HG03442 (cell line): ENCODE measurements at regions not wholly inside any gene's neighbourhood (a gene's known extent, or its start where the extent isn't known, plus 50 kb on each side); places are given as distances from the start of the nearest gene placed in this dataset.

Source experiments
- ATAC-seq: cut with Tn5 transposase; IDR thresholded peaks from one replicate; pipeline ENCODE4 v1.9.1; 2021; ENCODE audit warnings: mild to moderate bottlenecking, moderate library complexity; ENCODE audit not compliant: unreplicated experiment

DNA sequence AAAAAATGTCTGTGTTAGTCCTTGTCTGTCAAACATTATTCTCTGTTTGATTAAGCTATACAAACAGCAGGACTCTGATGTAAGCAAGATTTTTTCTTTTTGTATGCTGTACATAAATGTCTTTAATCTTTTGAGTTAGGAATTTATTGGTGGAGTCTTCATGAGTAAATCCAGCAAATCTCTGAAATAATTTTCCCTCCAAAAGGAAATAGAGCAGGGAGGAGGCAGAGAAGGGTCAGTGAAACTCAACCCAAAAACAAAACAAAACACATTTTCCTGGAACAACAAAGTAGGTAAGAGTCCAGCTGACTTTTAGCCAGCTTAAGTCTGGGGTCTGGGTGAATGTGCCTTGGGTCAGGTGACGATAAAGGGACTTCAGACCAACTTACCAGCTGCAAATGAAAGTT is 113.7 kb downstream of the FOXA2 start:
- no peak for ATAC-seq

- ATAC-seq: no peak
Observed at GRCh38 chr20:22466447-22467171, 117.8 kb downstream of the FOXA2 start.

DNA sequence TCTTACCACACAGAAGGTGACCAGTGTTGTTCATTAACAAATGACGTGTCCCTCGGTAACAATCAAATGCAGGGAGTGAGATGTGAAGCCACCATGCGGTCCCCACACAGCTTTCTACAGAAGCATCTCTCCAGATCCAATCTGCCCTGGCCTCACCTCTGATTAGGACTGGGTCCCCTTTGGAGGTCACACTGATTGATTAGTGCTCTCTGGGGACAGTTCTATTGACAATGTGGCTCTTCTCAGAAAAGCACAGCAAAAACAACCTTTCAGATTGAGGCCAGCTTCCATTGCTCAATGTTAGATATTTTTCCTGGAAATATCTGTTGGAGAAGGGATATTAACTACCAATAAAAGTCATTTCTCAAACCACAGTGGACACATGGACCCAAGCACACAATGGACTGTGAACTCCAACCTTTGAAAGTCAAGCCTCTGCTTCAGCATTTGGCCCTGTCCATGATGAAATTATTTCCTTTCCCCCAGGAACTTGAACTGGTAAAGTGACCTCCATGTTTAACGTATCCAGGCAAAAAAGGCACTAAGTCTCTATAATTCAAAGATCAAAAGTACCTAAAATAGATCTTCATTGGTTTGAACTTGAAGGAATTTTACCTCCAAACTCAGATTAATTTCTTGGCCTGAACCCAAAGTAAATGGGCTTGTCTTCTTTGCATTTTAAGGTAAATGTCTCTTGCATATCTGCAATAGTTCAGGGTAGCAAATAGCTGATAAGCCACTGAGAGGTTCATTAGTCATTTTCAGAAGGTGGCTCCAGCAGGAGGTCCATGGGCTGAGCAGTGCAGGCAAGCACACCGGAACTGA is 118.5 kb downstream of the FOXA2 start:
- ATAC-seq: no peak

DNA sequence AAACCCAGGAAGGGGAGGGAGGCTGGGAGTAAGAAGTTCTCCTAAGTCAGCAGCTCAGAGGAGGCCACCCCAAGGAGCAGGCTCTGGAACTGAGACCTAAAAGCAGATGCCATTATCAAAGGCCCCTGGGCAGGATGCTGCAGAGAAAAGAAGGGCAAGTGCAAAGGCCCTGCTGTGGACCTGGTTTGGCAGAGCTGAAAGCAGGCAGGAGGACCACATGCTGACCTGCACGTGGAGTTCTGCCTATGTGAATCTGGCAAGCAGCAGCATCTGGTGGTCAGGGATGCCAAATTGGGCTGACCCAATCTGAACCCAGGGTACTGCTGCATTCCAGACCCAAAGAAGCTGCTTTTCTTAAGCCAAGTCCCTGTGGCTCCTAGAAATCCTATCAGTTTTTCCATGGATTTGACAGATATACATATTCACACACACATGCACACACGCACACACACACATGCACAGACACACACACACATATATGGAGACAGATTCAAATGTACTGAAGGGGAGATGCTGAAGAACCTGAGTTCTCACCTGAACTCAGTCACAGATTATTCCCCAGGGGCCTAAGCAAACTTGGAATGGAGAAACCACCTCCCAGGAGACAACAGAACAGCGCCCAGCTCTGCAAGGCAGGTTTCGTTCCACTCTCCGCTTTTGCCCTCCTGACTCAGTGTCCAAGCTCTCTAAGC is 119.9 kb downstream of the FOXA2 start:
- ATAC-seq: no peak

- ATAC-seq: no peak
Observed at GRCh38 chr20:22462975-22463914, 121.1 kb downstream of the FOXA2 start.

GRCh38 chr20:22460803-22461202 is 123.6 kb downstream of the FOXA2 start:
- ATAC-seq: no peak

DNA sequence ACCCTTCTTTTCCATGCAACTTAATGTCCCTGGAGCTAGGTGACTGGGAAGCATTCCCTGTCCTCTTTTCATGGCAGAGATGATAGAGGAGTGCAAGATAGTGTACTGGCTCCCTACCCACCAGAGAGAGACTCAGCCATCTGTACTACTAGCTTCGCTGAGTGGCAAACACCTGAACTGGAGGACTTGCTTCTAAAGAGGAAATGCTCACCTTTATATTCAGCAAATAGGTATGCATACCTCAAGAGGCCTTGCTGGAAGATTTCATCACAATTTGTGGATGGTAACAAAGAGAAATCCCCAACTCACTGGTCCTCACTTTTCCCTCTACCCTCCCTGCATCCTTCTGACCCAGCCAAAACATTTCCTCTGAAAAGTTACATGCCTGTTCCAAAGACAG is 124.1 kb downstream of the FOXA2 start:
- no peak for ATAC-seq

GRCh38 chr20:22459754-22460153 is 124.6 kb downstream of the FOXA2 start:
- no peak for ATAC-seq

DNA sequence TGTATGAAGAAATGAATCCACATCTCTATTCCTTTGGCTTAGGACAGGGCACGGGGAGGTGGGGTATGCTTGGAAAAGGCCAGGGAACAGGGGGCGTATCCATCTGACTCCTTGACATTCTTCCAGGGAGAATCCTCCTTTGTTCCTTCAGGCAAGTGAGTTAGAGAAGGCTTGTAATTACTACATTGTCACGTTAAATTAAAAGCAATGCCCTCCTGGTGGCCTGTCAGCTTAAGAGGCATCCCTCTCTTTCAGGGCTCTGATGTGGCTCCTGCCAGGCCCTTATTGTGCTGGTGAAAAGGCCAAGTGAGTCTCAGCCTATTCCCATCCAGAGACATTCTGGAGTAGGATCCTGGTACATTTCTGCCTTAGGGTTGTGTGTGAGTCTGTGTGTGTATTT is 128.3 kb downstream of the FOXA2 start:
- no peak for ATAC-seq

DNA sequence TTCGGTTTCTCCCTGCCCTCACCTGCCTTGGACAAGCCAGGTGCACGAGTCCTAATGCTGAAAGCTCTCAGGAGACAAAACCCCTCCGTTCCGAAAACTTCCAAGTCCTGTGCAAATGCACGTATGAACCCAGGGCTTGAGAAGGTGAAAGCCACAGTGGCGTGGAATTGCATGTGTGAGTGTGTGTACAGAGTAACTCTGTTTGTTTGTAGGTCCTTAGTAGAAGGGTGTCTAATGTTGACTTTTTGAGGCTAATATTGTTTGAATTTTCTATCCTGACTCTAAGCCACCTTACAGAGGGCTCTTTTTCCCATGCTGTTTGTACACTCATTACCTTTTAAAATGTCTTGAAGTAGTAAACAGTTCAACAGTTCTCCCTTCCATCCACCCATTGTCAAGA is 129.1 kb downstream of the FOXA2 start:
- no peak for ATAC-seq

DNA sequence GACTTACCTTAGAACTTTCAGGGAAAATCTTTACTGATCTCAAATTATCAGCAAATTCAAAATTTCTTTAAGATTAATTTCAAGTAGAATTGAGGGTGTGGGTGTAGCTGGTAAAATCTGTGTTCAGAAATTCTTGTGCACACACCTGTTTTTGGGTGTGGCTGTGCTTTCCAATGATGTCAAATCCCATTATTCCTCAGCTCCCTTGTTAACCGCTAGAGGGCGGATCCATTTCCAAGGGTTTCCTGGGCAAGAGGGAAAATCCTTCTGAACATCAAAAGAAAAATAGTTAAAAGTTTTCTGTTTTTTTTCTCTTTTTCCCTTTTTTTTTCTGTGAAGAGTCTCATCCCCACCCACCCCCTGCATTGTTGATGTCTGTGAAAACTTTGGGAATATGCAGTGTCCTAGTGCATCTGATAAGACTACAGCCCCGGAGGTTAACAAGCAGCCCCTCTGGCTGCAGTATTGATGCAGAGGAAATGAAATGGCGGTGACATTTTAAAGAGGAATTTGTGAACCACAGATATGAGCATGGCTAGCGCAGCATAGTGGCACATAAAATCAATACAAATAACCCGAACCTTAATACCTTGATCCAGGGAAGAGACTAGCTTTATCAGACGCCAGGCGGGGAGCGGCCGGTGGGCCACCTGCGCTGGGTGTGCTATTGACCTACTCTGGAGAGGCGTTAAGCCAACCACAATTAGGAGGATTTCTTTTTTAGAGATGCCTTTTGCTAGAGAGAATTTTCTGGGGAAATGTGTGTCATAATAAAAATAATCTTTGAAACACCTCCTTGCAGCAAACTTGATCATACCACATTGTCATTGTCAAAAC is 130.9 kb downstream of the FOXA2 start:
- no peak for ATAC-seq

- no peak for ATAC-seq
Observed at GRCh38 chr20:22452442-22453011, 131.8 kb downstream of the FOXA2 start.

- no peak for ATAC-seq
Observed at GRCh38 chr20:22450537-22450936, 133.8 kb downstream of the FOXA2 start.

DNA sequence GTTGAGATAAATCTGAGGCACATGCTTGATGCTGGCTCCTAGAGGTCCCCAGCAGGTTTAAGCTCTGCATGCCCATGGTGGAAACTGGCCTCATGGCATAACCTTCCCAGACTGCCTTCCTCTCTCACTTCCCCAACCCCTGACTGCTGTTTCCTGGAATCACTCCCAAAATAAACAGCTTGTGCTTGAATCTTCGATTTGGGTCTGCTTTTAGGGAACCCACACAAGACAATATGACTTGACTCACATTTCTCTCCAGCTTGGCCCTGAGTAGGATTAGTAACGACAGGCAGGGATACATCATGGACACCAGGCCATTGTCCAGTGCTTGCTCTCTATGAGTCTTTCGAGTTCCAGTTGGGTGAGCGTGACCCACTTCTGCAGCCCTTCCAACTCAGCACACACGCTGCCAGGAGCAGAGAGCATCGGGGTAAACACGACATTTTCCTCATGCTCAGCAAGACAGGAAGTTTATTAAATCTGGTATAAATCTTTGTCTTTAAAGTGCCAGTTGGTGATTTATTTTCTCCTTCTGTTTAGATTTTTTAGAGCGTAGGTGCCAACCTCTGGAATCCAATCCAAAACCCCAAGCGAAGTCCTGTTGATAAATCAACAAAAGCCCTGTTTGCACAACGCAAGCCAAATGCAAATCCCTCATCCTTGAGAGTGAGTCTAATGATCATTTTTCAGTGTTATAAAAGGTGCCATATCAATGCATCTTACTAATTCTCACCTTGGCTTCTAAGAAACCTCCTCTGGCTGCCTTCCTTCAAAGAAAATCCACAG is 135.0 kb downstream of the FOXA2 start:
- no peak for ATAC-seq

- ATAC-seq: no peak
Observed at GRCh38 chr20:22447447-22447778, 137.0 kb downstream of the FOXA2 start.

DNA sequence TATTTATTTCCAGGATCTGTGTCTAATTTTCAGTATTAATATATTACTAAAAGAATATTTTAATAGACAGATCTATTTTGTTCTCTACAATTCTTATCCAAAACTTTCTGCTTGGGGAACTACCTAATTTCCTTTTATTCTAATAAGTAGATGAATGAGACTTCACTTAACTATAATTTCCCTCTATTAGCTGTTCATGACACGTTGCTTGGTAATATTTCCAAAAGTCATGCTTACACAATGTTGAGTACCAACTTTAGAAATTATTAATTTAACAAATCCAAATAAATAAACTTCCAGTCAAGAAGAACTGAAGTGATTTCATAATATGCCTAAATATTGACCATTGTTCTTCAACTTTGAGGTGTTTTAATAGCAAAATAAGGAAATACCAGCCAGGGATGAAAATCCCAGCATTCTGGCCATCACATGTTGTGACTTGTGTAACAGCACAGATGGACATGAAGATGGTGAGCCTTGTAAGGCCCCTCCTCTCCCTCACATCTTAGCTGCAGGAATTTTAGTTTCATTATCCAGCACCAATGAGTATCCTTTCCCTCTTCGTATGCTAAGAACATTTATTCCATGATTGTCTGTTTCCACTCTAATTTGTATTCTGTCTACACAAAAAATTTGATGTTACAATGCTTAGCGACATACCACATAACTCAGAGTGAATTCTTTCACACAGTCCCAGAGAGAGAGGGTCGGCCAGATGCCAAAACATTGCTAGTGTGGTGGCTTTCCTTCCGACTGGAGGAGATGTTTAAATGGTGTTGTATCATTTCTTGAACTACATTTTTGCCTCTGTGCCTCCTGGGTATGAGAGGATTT is 137.5 kb downstream of the FOXA2 start:
- no peak for ATAC-seq

DNA sequence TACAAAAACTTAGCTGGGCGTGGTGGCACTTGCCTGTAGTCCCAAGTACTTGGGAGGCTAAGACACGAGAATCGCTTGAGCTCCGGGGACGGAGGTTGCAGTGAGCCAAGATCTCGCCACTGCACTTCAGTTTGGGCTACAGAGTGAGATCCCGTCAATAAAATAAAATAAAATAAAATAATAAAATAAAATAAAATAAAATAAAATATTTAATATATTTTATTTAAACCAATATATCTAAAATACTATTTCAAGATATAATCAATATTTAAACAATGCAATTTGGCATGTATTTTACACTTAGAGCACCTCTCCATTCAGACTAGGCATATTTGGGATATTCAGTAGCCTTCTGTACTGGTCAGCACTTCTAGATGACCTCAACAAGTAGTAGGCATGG is 142.1 kb downstream of the FOXA2 start:
- no peak for ATAC-seq

DNA sequence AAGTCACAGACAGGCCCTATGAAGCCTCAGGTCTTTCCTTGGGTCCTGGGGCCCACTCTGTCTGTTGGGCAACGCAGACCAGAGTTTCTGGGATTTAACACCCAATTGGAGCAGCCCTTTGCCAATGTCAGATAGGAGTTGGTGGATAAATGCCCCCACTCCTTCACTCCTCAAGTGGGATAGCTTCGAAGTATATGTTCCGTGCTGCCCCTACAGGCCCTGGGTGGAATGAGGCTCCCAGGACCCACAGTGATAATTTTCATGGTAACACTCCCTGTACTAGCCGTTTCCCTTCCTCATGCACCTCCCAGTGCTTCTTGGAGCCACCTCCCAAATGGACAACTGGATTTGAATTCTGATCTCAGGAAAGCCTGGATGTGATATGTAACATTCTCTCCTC is 145.4 kb downstream of the FOXA2 start:
- ATAC-seq: no peak
